ENCODE measurements at regions not wholly inside any gene's neighbourhood (a gene's known extent, or its start where the extent isn't known, plus 50 kb on each side); places are given as distances from the start of the nearest gene placed in this dataset.

- Histone ChIP-seq H3K18ac (ENCODE audit: low read length) (no peak overlapping the region), H3K4me1 (ENCODE audit: control insufficient read depth in 2 of 2, insufficient read depth in 1 of 2, low read depth in 1 of 2, low read length in 2 of 2) (no peaks in the 10 kb centered on the region), H3K4me3 (ENCODE audit: low read length in 2 of 2) (no peak overlapping the region), H2BK15ac (ENCODE audit: low read length) (no peak overlapping the region), H3K23ac (ENCODE audit: low read depth, low read length, poor library complexity) (no peak overlapping the region), H3K36me3 (replicated peaks in 1 of 2; ENCODE audit: control insufficient read depth in 2 of 2, insufficient read depth in 2 of 2, low read length in 2 of 2) (no peaks in the 10 kb centered on the region), H2BK120ac (ENCODE audit: low read depth, low read length) (no peak overlapping the region), H3K4ac (ENCODE audit: low read length) (no peak overlapping the region), H2BK12ac (ENCODE audit: low read length) (no peak overlapping the region), H2BK5ac (ENCODE audit: low read length) (no peak overlapping the region), H3K4me2 (ENCODE audit: insufficient read depth, low read length, poor library complexity, severe bottlenecking) (no peak overlapping the region), H3K27ac (replicated peaks; ENCODE audit: low read length) (no peak overlapping the region), H3K27me3 (ENCODE audit: control insufficient read depth in 3 of 3, insufficient read depth in 3 of 3, low read depth in 1 of 3, low read length in 3 of 3) (no peaks in the 10 kb centered on the region), H3K79me1 (ENCODE audit: low read depth, low read length) (no peaks in the 10 kb centered on the region), H3K14ac (ENCODE audit: low read length) (no peak overlapping the region), H4K91ac (ENCODE audit: low read depth, low read length, poor library complexity) (no peak overlapping the region), H4K8ac (ENCODE audit: low read depth, low read length) (no peak overlapping the region), H2AK5ac (ENCODE audit: low read depth, low read length) (no peak overlapping the region), H3K9me3 (replicated peaks in 1 of 2; ENCODE audit: control insufficient read depth in 2 of 2, insufficient read depth in 1 of 2, low read depth in 1 of 2, low read length in 2 of 2) (peaks cover 6 to 8% of the 10 kb centered on the region in 2 donors), H3K9ac (ENCODE audit: low read depth, low read length, poor library complexity) (no peak overlapping the region), H2AFZ (ENCODE audit: low read length) (no peak overlapping the region)
- DNase-seq (ENCODE audit: low spot score) = no peak
- WGBS, 2 donors (ENCODE audit: extremely low coverage in 2 of 2, insufficient read length in 2 of 2, insufficient replicate concordance in 1 of 2) = no CpG with 5 or more reads among the region's 2 CpGs
Measured at GRCh38 chr4:97300561-97300960, 842.7 kb downstream of the STPG2 start.

- H3K9ac ChIP-seq (ENCODE audit: low read depth, low read length, poor library complexity) = no peak overlapping the region
- no peak overlapping the region for H3K14ac ChIP-seq (ENCODE audit: low read length)
- no peak overlapping the region for H3K4me2 ChIP-seq (ENCODE audit: insufficient read depth, low read length, poor library complexity, severe bottlenecking)
- H3K4me3 ChIP-seq (ENCODE audit: low read length in 2 of 2) = no peak overlapping the region
- no peaks in the 10 kb centered on the region for H3K4me1 ChIP-seq (ENCODE audit: control insufficient read depth in 2 of 2, insufficient read depth in 1 of 2, low read depth in 1 of 2, low read length in 2 of 2)
- no peak overlapping the region for H3K27ac ChIP-seq (replicated peaks; ENCODE audit: low read length)
- H3K23ac ChIP-seq (ENCODE audit: low read depth, low read length, poor library complexity) = no peak overlapping the region
- no peak overlapping the region for H2BK5ac ChIP-seq (ENCODE audit: low read length)
- H2BK15ac ChIP-seq (ENCODE audit: low read length) = no peak overlapping the region
- H2AK5ac ChIP-seq (ENCODE audit: low read depth, low read length) = no peak overlapping the region
- H3K36me3 ChIP-seq (replicated peaks in 1 of 2; ENCODE audit: control insufficient read depth in 2 of 2, insufficient read depth in 2 of 2, low read length in 2 of 2) = no peaks in the 10 kb centered on the region
- no peak overlapping the region for H2BK120ac ChIP-seq (ENCODE audit: low read depth, low read length)
- no peak overlapping the region for H4K91ac ChIP-seq (ENCODE audit: low read depth, low read length, poor library complexity)
- H3K9me3 ChIP-seq (replicated peaks in 1 of 2; ENCODE audit: control insufficient read depth in 2 of 2, insufficient read depth in 1 of 2, low read depth in 1 of 2, low read length in 2 of 2) = peaks cover 0 to 3% of the 10 kb centered on the region in 2 donors
- DNase-seq (ENCODE audit: low spot score) = no peak
- H3K79me1 ChIP-seq (ENCODE audit: low read depth, low read length) = no peaks in the 10 kb centered on the region
- no peak overlapping the region for H2AFZ ChIP-seq (ENCODE audit: low read length)
- H3K27me3 ChIP-seq (ENCODE audit: control insufficient read depth in 3 of 3, insufficient read depth in 3 of 3, low read depth in 1 of 3, low read length in 3 of 3) = no peaks in the 10 kb centered on the region
- WGBS, 2 donors (ENCODE audit: extremely low coverage in 2 of 2, insufficient read length in 2 of 2, insufficient replicate concordance in 1 of 2) = no CpG with 5 or more reads among the region's 2 CpGs
- no peak overlapping the region for H4K8ac ChIP-seq (ENCODE audit: low read depth, low read length)
- H3K18ac ChIP-seq (ENCODE audit: low read length) = no peak overlapping the region
- H3K4ac ChIP-seq (ENCODE audit: low read length) = no peak overlapping the region
- no peak overlapping the region for H2BK12ac ChIP-seq (ENCODE audit: low read length)
Measured at GRCh38 chr4:97305351-97305750, 837.9 kb downstream of the STPG2 start.

- no peaks in the 10 kb centered on the region for H3K79me1 ChIP-seq (ENCODE audit: low read depth, low read length)
- H2BK5ac ChIP-seq (ENCODE audit: low read length) = no peak overlapping the region
- H4K8ac ChIP-seq (ENCODE audit: low read depth, low read length) = no peak overlapping the region
- no peak overlapping the region for H4K91ac ChIP-seq (ENCODE audit: low read depth, low read length, poor library complexity)
- DNase-seq (ENCODE audit: low spot score) = no peak
- H3K27ac ChIP-seq (replicated peaks; ENCODE audit: low read length) = no peak overlapping the region
- no peak overlapping the region for H3K4me2 ChIP-seq (ENCODE audit: insufficient read depth, low read length, poor library complexity, severe bottlenecking)
- no peak overlapping the region for H3K4me3 ChIP-seq (ENCODE audit: low read length in 2 of 2)
- H3K4me1 ChIP-seq (ENCODE audit: control insufficient read depth in 2 of 2, insufficient read depth in 1 of 2, low read depth in 1 of 2, low read length in 2 of 2) = no peaks in the 10 kb centered on the region
- no peaks in the 10 kb centered on the region for H3K27me3 ChIP-seq (ENCODE audit: control insufficient read depth in 3 of 3, insufficient read depth in 3 of 3, low read depth in 1 of 3, low read length in 3 of 3)
- no peak overlapping the region for H3K9ac ChIP-seq (ENCODE audit: low read depth, low read length, poor library complexity)
- no peak overlapping the region for H2AK5ac ChIP-seq (ENCODE audit: low read depth, low read length)
- no peak overlapping the region for H3K4ac ChIP-seq (ENCODE audit: low read length)
- no peak overlapping the region for H2BK12ac ChIP-seq (ENCODE audit: low read length)
- no peak overlapping the region for H3K18ac ChIP-seq (ENCODE audit: low read length)
- no peak overlapping the region for H2BK15ac ChIP-seq (ENCODE audit: low read length)
- H2BK120ac ChIP-seq (ENCODE audit: low read depth, low read length) = no peak overlapping the region
- H3K14ac ChIP-seq (ENCODE audit: low read length) = no peak overlapping the region
- no peak overlapping the region for H3K23ac ChIP-seq (ENCODE audit: low read depth, low read length, poor library complexity)
- no peaks in the 10 kb centered on the region for H3K36me3 ChIP-seq (replicated peaks in 1 of 2; ENCODE audit: control insufficient read depth in 2 of 2, insufficient read depth in 2 of 2, low read length in 2 of 2)
- H3K9me3 ChIP-seq (replicated peaks in 1 of 2; ENCODE audit: control insufficient read depth in 2 of 2, insufficient read depth in 1 of 2, low read depth in 1 of 2, low read length in 2 of 2) = no peaks in the 10 kb centered on the region
- H2AFZ ChIP-seq (ENCODE audit: low read length) = no peak overlapping the region
Measured at GRCh38 chr4:97309121-97309520, 834.2 kb downstream of the STPG2 start.

DNA sequence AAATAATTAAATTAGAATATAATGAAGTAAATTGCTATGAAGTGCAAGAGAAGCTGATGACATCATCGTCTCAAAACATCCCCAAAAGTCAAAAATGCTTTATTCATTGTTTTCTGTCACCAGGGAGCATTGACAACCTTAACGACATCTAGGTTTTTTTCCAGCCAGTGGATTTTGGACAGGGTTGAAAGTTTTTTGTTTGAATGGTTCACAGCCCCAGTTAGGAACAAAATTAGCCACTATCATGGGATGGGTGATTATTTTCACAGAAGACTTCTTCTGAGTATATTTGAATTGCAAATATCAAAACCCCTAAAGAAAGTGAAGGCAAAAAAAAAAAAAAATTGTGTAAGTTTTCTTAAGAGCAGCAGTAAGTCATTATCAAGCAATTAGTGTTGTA lies 826.1 kb downstream of the STPG2 start:
- no peak overlapping the region for H2BK5ac ChIP-seq (ENCODE audit: low read length)
- no peak overlapping the region for H3K4me3 ChIP-seq (ENCODE audit: low read length in 2 of 2)

More for the DNA sequence above, 826.1 kb downstream of the STPG2 start:
- no peak overlapping the region for H2BK12ac ChIP-seq (ENCODE audit: low read length)
- DNase-seq (ENCODE audit: low spot score) = peak; percentile 0
- no peak overlapping the region for H3K18ac ChIP-seq (ENCODE audit: low read length)
- H2BK15ac ChIP-seq (ENCODE audit: low read length) = no peak overlapping the region
- no peaks in the 10 kb centered on the region for H3K79me1 ChIP-seq (ENCODE audit: low read depth, low read length)
- H3K14ac ChIP-seq (ENCODE audit: low read length) = no peak overlapping the region
- no peak overlapping the region for H3K4me2 ChIP-seq (ENCODE audit: insufficient read depth, low read length, poor library complexity, severe bottlenecking)
- H2AK5ac ChIP-seq (ENCODE audit: low read depth, low read length) = no peak overlapping the region
- no peak overlapping the region for H3K23ac ChIP-seq (ENCODE audit: low read depth, low read length, poor library complexity)
- H3K4me1 ChIP-seq (ENCODE audit: control insufficient read depth in 2 of 2, insufficient read depth in 1 of 2, low read depth in 1 of 2, low read length in 2 of 2) = peaks cover 3 to 4% of the 10 kb centered on the region in 2 donors
- WGBS, 2 donors (ENCODE audit: extremely low coverage in 2 of 2, insufficient read length in 2 of 2, insufficient replicate concordance in 1 of 2) = no CpG with 5 or more reads among the region's 2 CpGs
- H3K27me3 ChIP-seq (ENCODE audit: control insufficient read depth in 3 of 3, insufficient read depth in 3 of 3, low read depth in 1 of 3, low read length in 3 of 3) = no peaks in the 10 kb centered on the region
- no peak overlapping the region for H3K9ac ChIP-seq (ENCODE audit: low read depth, low read length, poor library complexity)
- no peaks in the 10 kb centered on the region for H3K9me3 ChIP-seq (replicated peaks in 1 of 2; ENCODE audit: control insufficient read depth in 2 of 2, insufficient read depth in 1 of 2, low read depth in 1 of 2, low read length in 2 of 2)
- no peak overlapping the region for H2AFZ ChIP-seq (ENCODE audit: low read length)
- H3K4ac ChIP-seq (ENCODE audit: low read length) = no peak overlapping the region
- peak overlapping the region; percentile 54 for H3K27ac ChIP-seq (replicated peaks; ENCODE audit: low read length)
- no peaks in the 10 kb centered on the region for H3K36me3 ChIP-seq (replicated peaks in 1 of 2; ENCODE audit: control insufficient read depth in 2 of 2, insufficient read depth in 2 of 2, low read length in 2 of 2)
- no peak overlapping the region for H4K91ac ChIP-seq (ENCODE audit: low read depth, low read length, poor library complexity)
- H4K8ac ChIP-seq (ENCODE audit: low read depth, low read length) = no peak overlapping the region
- H2BK120ac ChIP-seq (ENCODE audit: low read depth, low read length) = no peak overlapping the region
